Endodermal cell (in vitro differentiated cells): ENCODE measurements at regions not wholly inside any gene's neighbourhood (a gene's known extent, or its start where the extent isn't known, plus 50 kb on each side); places are given as distances from the start of the nearest gene placed in this dataset.

Experiments used
- DNase-seq: peaks from one replicate; pipeline ENCODE4 v3.0.0-alpha.2; 2017
- H3K27ac ChIP-seq: 2 replicates; pipeline ENCODE4 v1.5.1; 2013; ENCODE audit warnings: mild to moderate bottlenecking, low read depth, low read length, moderate library complexity
- H3K27me3 ChIP-seq: 2 replicates; pipeline ENCODE4 v1.6.1; 2013; ENCODE audit warnings: mild to moderate bottlenecking, low read length, moderate library complexity; ENCODE audit not compliant: insufficient read depth, control insufficient read depth, poor library complexity, severe bottlenecking
- H3K36me3 ChIP-seq: 2 replicates; pipeline ENCODE4 v1.7.0; 2013; ENCODE audit warnings: mild to moderate bottlenecking, low read length, moderate library complexity; ENCODE audit not compliant: control insufficient read depth, insufficient read depth
- H3K4me1 ChIP-seq: one replicate; pipeline ENCODE4 v1.7.0; 2013; ENCODE audit warnings: low read length; ENCODE audit not compliant: control insufficient read depth, insufficient read depth
- H3K4me3 ChIP-seq: 2 replicates; pipeline ENCODE4 v1.5.1; 2013; ENCODE audit warnings: mild to moderate bottlenecking, low read length, moderate library complexity
- H3K9ac ChIP-seq: 2 replicates; pipeline ENCODE4 v1.6.1; 2013; ENCODE audit warnings: mild to moderate bottlenecking, low read length, moderate library complexity; ENCODE audit not compliant: poor library complexity, severe bottlenecking; ENCODE audit errors: extremely low read depth
- H3K9me3 ChIP-seq: 2 replicates; pipeline ENCODE4 v1.6.1; 2013; ENCODE audit warnings: mild to moderate bottlenecking, low read length, moderate library complexity; ENCODE audit not compliant: control insufficient read depth
- H3K27ac Mint-ChIP-seq: 2 replicates; pipeline ENCODE4 v1.8.0; 2020; ENCODE audit warnings: mixed read lengths
- H3K27me3 Mint-ChIP-seq: 2 replicates; pipeline ENCODE4 v1.8.0; 2021; ENCODE audit warnings: mild to moderate bottlenecking, mixed read lengths; ENCODE audit not compliant: insufficient read depth
- H3K36me3 Mint-ChIP-seq: 2 replicates; pipeline ENCODE4 v1.8.0; 2020; ENCODE audit warnings: low read depth, mixed read lengths
- H3K4me1 Mint-ChIP-seq: 2 replicates; pipeline ENCODE4 v1.8.0; 2020; ENCODE audit warnings: mixed read lengths
- H3K4me3 Mint-ChIP-seq: 2 replicates; pipeline ENCODE4 v1.8.0; 2020; ENCODE audit warnings: mild to moderate bottlenecking, moderate library complexity, mixed read lengths
- H3K9me3 Mint-ChIP-seq: 2 replicates; pipeline ENCODE4 v1.8.0; 2020; ENCODE audit warnings: mild to moderate bottlenecking, mixed read lengths
- WGBS, 2 experiments: methylation state at CpG; one replicate each; pipeline versions ENCODE4 v1.1.5 to v1.1.7; 2013; ENCODE audit warnings: missing lambda C conversion rate in 2 of 2, mixed read lengths in 1 of 2; ENCODE audit not compliant: insufficient coverage in 1 of 2, insufficient read length in 1 of 2; 5-methylcytosine and 5-hydroxymethylcytosine counted together
- TF ChIP-seq, protein P1 (sequence below): fragments of 200-600 bp; sonication (generic); conservative IDR thresholded peaks from 2 replicates; pipeline ENCODE4 v1.5.0; 2021; ENCODE audit warnings: antibody characterized with exemption, mild to moderate bottlenecking

DNA sequence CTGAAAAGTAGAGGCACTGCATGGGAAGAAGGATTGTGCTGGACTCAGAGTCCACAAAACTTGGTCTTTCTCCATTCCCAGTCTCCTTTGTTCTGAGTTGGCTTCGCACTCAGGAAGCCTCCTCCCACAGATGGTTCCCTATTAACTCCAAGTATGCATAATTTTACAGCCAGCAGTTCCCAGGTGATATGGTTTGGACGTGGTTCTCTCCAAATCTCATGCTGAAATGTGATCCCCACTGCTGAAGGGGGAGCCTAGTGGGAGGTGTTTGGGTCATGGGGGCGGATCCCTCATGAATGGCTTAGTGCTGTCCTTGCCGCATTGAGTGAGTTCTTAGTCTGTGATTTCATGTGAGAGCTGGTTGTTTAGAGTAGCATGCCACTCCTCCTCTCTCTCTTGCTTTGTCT, 86.6 kb downstream of the FEM1C start:
- Histone ChIP-seq H3K9ac (no peak overlapping the region), H3K36me3 (no peaks in the 10 kb centered on the region), H3K4me1 (no peaks in the 10 kb centered on the region), H3K9me3 (no peaks in the 10 kb centered on the region), H3K27ac (no peak overlapping the region), H3K27me3 (no peaks in the 10 kb centered on the region), H3K4me3 (no peak overlapping the region)
- Mint-ChIP-seq H3K9me3 (no peaks in the 10 kb centered on the region), H3K4me3 (no peak overlapping the region), H3K27me3 (no peaks in the 10 kb centered on the region), H3K36me3 (no peaks in the 10 kb centered on the region), H3K4me1 (no peaks in the 10 kb centered on the region), H3K27ac (no peak overlapping the region)
- WGBS, 2 experiments, result 64 to 80% methylated on average over 1 to 4 of the region's 4 CpGs
- TF ChIP-seq, protein P1, sequence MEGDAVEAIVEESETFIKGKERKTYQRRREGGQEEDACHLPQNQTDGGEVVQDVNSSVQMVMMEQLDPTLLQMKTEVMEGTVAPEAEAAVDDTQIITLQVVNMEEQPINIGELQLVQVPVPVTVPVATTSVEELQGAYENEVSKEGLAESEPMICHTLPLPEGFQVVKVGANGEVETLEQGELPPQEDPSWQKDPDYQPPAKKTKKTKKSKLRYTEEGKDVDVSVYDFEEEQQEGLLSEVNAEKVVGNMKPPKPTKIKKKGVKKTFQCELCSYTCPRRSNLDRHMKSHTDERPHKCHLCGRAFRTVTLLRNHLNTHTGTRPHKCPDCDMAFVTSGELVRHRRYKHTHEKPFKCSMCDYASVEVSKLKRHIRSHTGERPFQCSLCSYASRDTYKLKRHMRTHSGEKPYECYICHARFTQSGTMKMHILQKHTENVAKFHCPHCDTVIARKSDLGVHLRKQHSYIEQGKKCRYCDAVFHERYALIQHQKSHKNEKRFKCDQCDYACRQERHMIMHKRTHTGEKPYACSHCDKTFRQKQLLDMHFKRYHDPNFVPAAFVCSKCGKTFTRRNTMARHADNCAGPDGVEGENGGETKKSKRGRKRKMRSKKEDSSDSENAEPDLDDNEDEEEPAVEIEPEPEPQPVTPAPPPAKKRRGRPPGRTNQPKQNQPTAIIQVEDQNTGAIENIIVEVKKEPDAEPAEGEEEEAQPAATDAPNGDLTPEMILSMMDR, result no peak
- DNase-seq, result peak; percentile 61

DNA sequence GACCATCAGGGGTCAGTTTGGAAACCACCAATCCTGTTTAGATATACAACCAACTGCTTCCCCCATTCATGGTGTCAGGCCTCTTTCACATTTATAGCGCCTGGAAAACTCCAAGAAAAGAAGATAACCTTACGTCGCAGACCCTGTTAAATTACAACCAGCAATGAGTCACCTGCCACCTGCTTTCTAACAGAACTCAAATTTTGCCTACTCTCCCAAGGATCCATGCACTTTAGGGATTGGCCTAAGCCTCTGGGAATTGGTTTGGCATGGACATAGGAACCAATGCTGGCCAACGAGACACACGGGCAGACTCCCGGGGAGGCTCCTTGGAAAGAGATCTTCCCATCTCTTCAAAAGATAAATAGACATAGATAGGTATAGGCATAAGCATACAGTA, 87.0 kb downstream of the FEM1C start:
- H3K4me1 ChIP-seq, result no peaks in the 10 kb centered on the region
- Mint-ChIP-seq H3K36me3 (no peaks in the 10 kb centered on the region), H3K27me3 (no peaks in the 10 kb centered on the region), H3K9me3 (no peaks in the 10 kb centered on the region), H3K4me3 (no peak overlapping the region), H3K4me1 (no peaks in the 10 kb centered on the region), H3K27ac (no peak overlapping the region)
- no peak overlapping the region for H3K9ac ChIP-seq
- no peaks in the 10 kb centered on the region for H3K36me3 ChIP-seq
- DNase-seq, result no peak
- H3K9me3 ChIP-seq, result no peaks in the 10 kb centered on the region
- H3K4me3 ChIP-seq, result no peak overlapping the region
- H3K27ac ChIP-seq, result no peak overlapping the region
- H3K27me3 ChIP-seq, result no peaks in the 10 kb centered on the region
- TF ChIP-seq, protein P1, result no peak
- 89% methylated on average over 6 of the region's 6 CpGs; no CpG with 5 or more reads in 1 of the 2 experiments for WGBS, 2 experiments

GRCh38 chr5:115456539-115457040, 88.0 kb downstream of the FEM1C start:
- 84 to 92% methylated on average over 5 to 7 of the region's 7 CpGs for WGBS, 2 experiments
- no peak overlapping the region for H3K27ac ChIP-seq
- no peaks in the 10 kb centered on the region for H3K4me1 ChIP-seq
- H3K27ac Mint-ChIP-seq, result no peak overlapping the region
- H3K4me1 Mint-ChIP-seq, result peaks cover 8% of the 10 kb centered on the region
- no peak for DNase-seq
- H3K4me3 ChIP-seq, result no peak overlapping the region
- no peaks in the 10 kb centered on the region for H3K27me3 Mint-ChIP-seq
- no peaks in the 10 kb centered on the region for H3K9me3 ChIP-seq
- no peaks in the 10 kb centered on the region for H3K27me3 ChIP-seq
- no peaks in the 10 kb centered on the region for H3K36me3 ChIP-seq
- no peak overlapping the region for H3K9ac ChIP-seq
- no peak overlapping the region for H3K4me3 Mint-ChIP-seq
- no peaks in the 10 kb centered on the region for H3K9me3 Mint-ChIP-seq
- TF ChIP-seq, protein P1, result no peak
- no peaks in the 10 kb centered on the region for H3K36me3 Mint-ChIP-seq
